HEK293 (cell line): ENCODE measurements at regions not wholly inside any gene's neighbourhood (a gene's known extent, or its start where the extent isn't known, plus 50 kb on each side); places are given as distances from the start of the nearest gene placed in this dataset.

ENCODE experiments used
- CTCF ChIA-PET: fragments of 350-600 bp; formaldehyde crosslinking; extraction: SDS; loops from one replicate; lab custom pipeline; 2021; ENCODE audit warnings: antibody characterized with exemption; lab: Yijun Ruan, JAX
- POLR2A ChIA-PET: fragments of 300-600 bp; formaldehyde crosslinking; extraction: SDS; loops from one replicate; lab custom pipeline; 2020; ENCODE audit warnings: antibody characterized with exemption, inconsistent platforms; lab: Yijun Ruan, JAX
- H3K27ac ChIP-seq: fragments of 200-500 bp; sonication (Bioruptor generic); 2 replicates; pipeline ENCODE4 v1.5.1; 2014; ENCODE audit warnings: low read depth, low read length, control low read depth, inconsistent platforms; ENCODE audit errors: extremely low read depth
- H3K36me3 ChIP-seq, 2 experiments: fragments of 200-500 bp in 1 of 2; sonication (Bioruptor generic) in 1 of 2; 1 replicate in 1 of 2; 2 replicates in 1 of 2; pipeline ENCODE4 v1.5.1; 2014 to 2017; ENCODE audit warnings: inconsistent platforms in 2 of 2, low read length in 2 of 2; ENCODE audit not compliant: control insufficient read depth in 2 of 2, insufficient read depth in 1 of 2
- H3K4me1 ChIP-seq: fragments of 200-500 bp; sonication (Bioruptor generic); 2 replicates; pipeline ENCODE4 v1.5.1; 2014; ENCODE audit warnings: mild to moderate bottlenecking, low read length, inconsistent platforms; ENCODE audit not compliant: control insufficient read depth, insufficient read depth
- H3K4me3 ChIP-seq: 2 replicates; pipeline ENCODE4 v1.5.1; 2011; ENCODE audit warnings: low read depth, mild to moderate bottlenecking, control low read depth, low read length, moderate library complexity
- H3K9me3 ChIP-seq: fragments of 200-500 bp; sonication (Bioruptor generic); 2 replicates; pipeline ENCODE4 v1.5.1; 2014; ENCODE audit warnings: low read depth, low read length, inconsistent platforms; ENCODE audit not compliant: control insufficient read depth, insufficient read depth
- HIC1 ChIP-seq: fragments of 450-650 bp; formaldehyde crosslinking; IDR thresholded peaks from 2 replicates; pipeline ENCODE4 v1.5.1; 2016; ENCODE audit warnings: missing biosample characterization, missing genetic modification characterization
- PRDM2 ChIP-seq: fragments of 450-650 bp; formaldehyde crosslinking; IDR thresholded peaks from 2 replicates; pipeline ENCODE4 v1.5.1; 2016; ENCODE audit warnings: missing biosample characterization, missing genetic modification characterization, borderline replicate concordance
- SALL2 ChIP-seq: fragments of 450-650 bp; formaldehyde crosslinking; IDR thresholded peaks from 2 replicates; pipeline ENCODE4 v1.5.0; 2017; ENCODE audit warnings: missing biosample characterization, mild to moderate bottlenecking, missing genetic modification characterization, borderline replicate concordance
- SP3 ChIP-seq: fragments of 450-650 bp; formaldehyde crosslinking; IDR thresholded peaks from 2 replicates; pipeline ENCODE4 v1.5.1; 2016; ENCODE audit warnings: missing biosample characterization, missing genetic modification characterization
- YY1 ChIP-seq: fragments of 450-650 bp; formaldehyde crosslinking; IDR thresholded peaks from 2 replicates; pipeline ENCODE4 v1.5.1; 2018; ENCODE audit warnings: missing biosample characterization, missing genetic modification characterization
- ZBTB44 ChIP-seq: fragments of 450-650 bp; IDR thresholded peaks from 2 replicates; pipeline ENCODE4 v1.5.1; 2018; ENCODE audit warnings: missing biosample characterization, mild to moderate bottlenecking, missing genetic modification characterization
- ZFP3 ChIP-seq: fragments of 450-650 bp; formaldehyde crosslinking; IDR thresholded peaks from 2 replicates; pipeline ENCODE4 v1.5.1; 2016; ENCODE audit warnings: low read depth, missing biosample characterization, missing genetic modification characterization
- ZNF24 ChIP-seq: fragments of 450-650 bp; formaldehyde crosslinking; IDR thresholded peaks from 2 replicates; pipeline ENCODE4 v1.5.1; 2016; ENCODE audit warnings: missing biosample characterization, missing genetic modification characterization
- ZNF266 ChIP-seq: fragments of 450-650 bp; formaldehyde crosslinking; IDR thresholded peaks from 2 replicates; pipeline ENCODE4 v1.5.1; 2016; ENCODE audit warnings: missing biosample characterization, missing genetic modification characterization, low read depth
- ZNF292 ChIP-seq: fragments of 450-650 bp; formaldehyde crosslinking; IDR thresholded peaks from 2 replicates; pipeline ENCODE4 v1.5.1; 2016; ENCODE audit warnings: low read depth, missing biosample characterization, missing genetic modification characterization, borderline replicate concordance
- ZNF335 ChIP-seq: fragments of 450-650 bp; formaldehyde crosslinking; conservative IDR thresholded peaks from 2 replicates; pipeline ENCODE4 v1.5.1; 2016; ENCODE audit warnings: missing biosample characterization, missing genetic modification characterization
- ZNF354C ChIP-seq: fragments of 450-650 bp; formaldehyde crosslinking; IDR thresholded peaks from 2 replicates; pipeline ENCODE4 v1.5.1; 2016; ENCODE audit warnings: missing biosample characterization, missing genetic modification characterization, low read depth, borderline replicate concordance
- ZNF362 ChIP-seq: fragments of 450-650 bp; formaldehyde crosslinking; IDR thresholded peaks from 2 replicates; pipeline ENCODE4 v1.5.1; 2016; ENCODE audit warnings: missing biosample characterization, missing genetic modification characterization
- ZNF398 ChIP-seq: fragments of 450-650 bp; formaldehyde crosslinking; IDR thresholded peaks from 2 replicates; pipeline ENCODE4 v1.5.1; 2017; ENCODE audit warnings: missing biosample characterization, missing genetic modification characterization
- ZNF423 ChIP-seq: fragments of 450-650 bp; formaldehyde crosslinking; IDR thresholded peaks from 2 replicates; pipeline ENCODE4 v1.5.1; 2016; ENCODE audit warnings: missing biosample characterization, missing genetic modification characterization
- ZNF433 ChIP-seq: fragments of 450-650 bp; formaldehyde crosslinking; IDR thresholded peaks from 2 replicates; pipeline ENCODE4 v1.5.1; 2016; ENCODE audit warnings: missing biosample characterization, missing genetic modification characterization, low read depth
- ZNF501 ChIP-seq: fragments of 450-650 bp; formaldehyde crosslinking; IDR thresholded peaks from 2 replicates; pipeline ENCODE4 v1.5.1; 2016; ENCODE audit warnings: missing biosample characterization, missing genetic modification characterization
- ZNF548 ChIP-seq: fragments of 450-650 bp; formaldehyde crosslinking; IDR thresholded peaks from 2 replicates; pipeline ENCODE4 v1.5.1; 2016; ENCODE audit warnings: missing biosample characterization, missing genetic modification characterization
- ZNF664 ChIP-seq: fragments of 450-650 bp; formaldehyde crosslinking; IDR thresholded peaks from 2 replicates; pipeline ENCODE4 v1.5.1; 2016; ENCODE audit warnings: missing biosample characterization, missing genetic modification characterization
- ZNF776 ChIP-seq: fragments of 450-650 bp; formaldehyde crosslinking; IDR thresholded peaks from 2 replicates; pipeline ENCODE4 v1.5.0; 2017; ENCODE audit warnings: missing biosample characterization, missing genetic modification characterization, borderline replicate concordance
- ZNF843 ChIP-seq: fragments of 450-650 bp; formaldehyde crosslinking; IDR thresholded peaks from 2 replicates; pipeline ENCODE4 v1.5.1; 2016; ENCODE audit warnings: missing biosample characterization, missing genetic modification characterization

GRCh38 chr15:93176065-93176464 is 87.1 kb upstream of the RGMA start (continued):
- TF ChIP-seq HIC1, result no peak

GRCh38 chr15:93174836-93175235 is 85.8 kb upstream of the RGMA start:
- POLR2A ChIA-PET, result no interaction called here
- H3K9me3 ChIP-seq, result no peaks in the 10 kb centered on the region
- no peak overlapping the region for H3K27ac ChIP-seq
- CTCF ChIA-PET, result interaction anchor here (0.7 to 1.7 kb wide), 3 partner anchors 10 to 87 kb away, joined by 3 to 6 read pairs (median 4); no protein-coding TSS in a partner anchor
- no peaks in the 10 kb centered on the region for H3K36me3 ChIP-seq
- no peaks in the 10 kb centered on the region for H3K4me1 ChIP-seq
- H3K4me3 ChIP-seq, result no peak overlapping the region
- TF ChIP-seq ZNF362 (tag by site-specific recombination) (no peak), ZNF776 (tag by site-specific recombination) (no peak), ZNF501 (no peak), ZNF335 (tag by site-specific recombination) (no peak), ZNF292 (tag by site-specific recombination) (no peak), SALL2 (tag by site-specific recombination) (no peak), ZNF354C (tag by site-specific recombination) (no peak), PRDM2 (tag by site-specific recombination) (no peak), ZNF664 (no peak), ZNF24 (tag by site-specific recombination) (no peak)

GRCh38 chr15:93173369-93173768 is 84.4 kb upstream of the RGMA start:
- no peaks in the 10 kb centered on the region for H3K36me3 ChIP-seq
- TF ChIP-seq ZNF398 (tag by site-specific recombination), result no peak
- no peak for TF ChIP-seq ZNF548 (tag by site-specific recombination)
- TF ChIP-seq ZNF266 (tag by site-specific recombination), result no peak
- no peak for TF ChIP-seq ZNF843 (tag by site-specific recombination)
- TF ChIP-seq YY1 (tag by site-specific recombination), result no peak
- TF ChIP-seq ZBTB44 (tag by site-specific recombination), result no peak
- no peak for TF ChIP-seq ZNF776 (tag by site-specific recombination)
- TF ChIP-seq ZNF423 (tag by site-specific recombination), result no peak
- TF ChIP-seq ZNF433 (tag by site-specific recombination), result no peak
- TF ChIP-seq ZFP3 (tag by site-specific recombination), result no peak
- no peak for TF ChIP-seq ZNF24 (tag by site-specific recombination)
- no peak for TF ChIP-seq SP3 (tag by site-specific recombination)
- H3K9me3 ChIP-seq, result no peaks in the 10 kb centered on the region
- POLR2A ChIA-PET, result no interaction called here
- no peak overlapping the region for H3K27ac ChIP-seq
- peaks cover 3% of the 10 kb centered on the region; the same call in 1 of the 2 replicates for H3K4me1 ChIP-seq
- no peak overlapping the region for H3K4me3 ChIP-seq
- CTCF ChIA-PET, result interaction anchor here (1.7 kb wide), 1 partner anchor 85 kb away, joined by 6 read pairs; no protein-coding TSS in a partner anchor
